ENCODE measurements at regions not wholly inside any gene's neighbourhood (a gene's known extent, or its start where the extent isn't known, plus 50 kb on each side); places are given as distances from the start of the nearest gene placed in this dataset.

- no peak for TF ChIP-seq POLR2AphosphoS5 (IDR thresholded peaks at IDR 0.05; ENCODE audit: low read depth)
- TF ChIP-seq, protein P1, sequence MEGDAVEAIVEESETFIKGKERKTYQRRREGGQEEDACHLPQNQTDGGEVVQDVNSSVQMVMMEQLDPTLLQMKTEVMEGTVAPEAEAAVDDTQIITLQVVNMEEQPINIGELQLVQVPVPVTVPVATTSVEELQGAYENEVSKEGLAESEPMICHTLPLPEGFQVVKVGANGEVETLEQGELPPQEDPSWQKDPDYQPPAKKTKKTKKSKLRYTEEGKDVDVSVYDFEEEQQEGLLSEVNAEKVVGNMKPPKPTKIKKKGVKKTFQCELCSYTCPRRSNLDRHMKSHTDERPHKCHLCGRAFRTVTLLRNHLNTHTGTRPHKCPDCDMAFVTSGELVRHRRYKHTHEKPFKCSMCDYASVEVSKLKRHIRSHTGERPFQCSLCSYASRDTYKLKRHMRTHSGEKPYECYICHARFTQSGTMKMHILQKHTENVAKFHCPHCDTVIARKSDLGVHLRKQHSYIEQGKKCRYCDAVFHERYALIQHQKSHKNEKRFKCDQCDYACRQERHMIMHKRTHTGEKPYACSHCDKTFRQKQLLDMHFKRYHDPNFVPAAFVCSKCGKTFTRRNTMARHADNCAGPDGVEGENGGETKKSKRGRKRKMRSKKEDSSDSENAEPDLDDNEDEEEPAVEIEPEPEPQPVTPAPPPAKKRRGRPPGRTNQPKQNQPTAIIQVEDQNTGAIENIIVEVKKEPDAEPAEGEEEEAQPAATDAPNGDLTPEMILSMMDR (IDR thresholded peaks at IDR 0.05; ENCODE audit: insufficient read depth, low read length) = no peak
- TF ChIP-seq, protein P2, sequence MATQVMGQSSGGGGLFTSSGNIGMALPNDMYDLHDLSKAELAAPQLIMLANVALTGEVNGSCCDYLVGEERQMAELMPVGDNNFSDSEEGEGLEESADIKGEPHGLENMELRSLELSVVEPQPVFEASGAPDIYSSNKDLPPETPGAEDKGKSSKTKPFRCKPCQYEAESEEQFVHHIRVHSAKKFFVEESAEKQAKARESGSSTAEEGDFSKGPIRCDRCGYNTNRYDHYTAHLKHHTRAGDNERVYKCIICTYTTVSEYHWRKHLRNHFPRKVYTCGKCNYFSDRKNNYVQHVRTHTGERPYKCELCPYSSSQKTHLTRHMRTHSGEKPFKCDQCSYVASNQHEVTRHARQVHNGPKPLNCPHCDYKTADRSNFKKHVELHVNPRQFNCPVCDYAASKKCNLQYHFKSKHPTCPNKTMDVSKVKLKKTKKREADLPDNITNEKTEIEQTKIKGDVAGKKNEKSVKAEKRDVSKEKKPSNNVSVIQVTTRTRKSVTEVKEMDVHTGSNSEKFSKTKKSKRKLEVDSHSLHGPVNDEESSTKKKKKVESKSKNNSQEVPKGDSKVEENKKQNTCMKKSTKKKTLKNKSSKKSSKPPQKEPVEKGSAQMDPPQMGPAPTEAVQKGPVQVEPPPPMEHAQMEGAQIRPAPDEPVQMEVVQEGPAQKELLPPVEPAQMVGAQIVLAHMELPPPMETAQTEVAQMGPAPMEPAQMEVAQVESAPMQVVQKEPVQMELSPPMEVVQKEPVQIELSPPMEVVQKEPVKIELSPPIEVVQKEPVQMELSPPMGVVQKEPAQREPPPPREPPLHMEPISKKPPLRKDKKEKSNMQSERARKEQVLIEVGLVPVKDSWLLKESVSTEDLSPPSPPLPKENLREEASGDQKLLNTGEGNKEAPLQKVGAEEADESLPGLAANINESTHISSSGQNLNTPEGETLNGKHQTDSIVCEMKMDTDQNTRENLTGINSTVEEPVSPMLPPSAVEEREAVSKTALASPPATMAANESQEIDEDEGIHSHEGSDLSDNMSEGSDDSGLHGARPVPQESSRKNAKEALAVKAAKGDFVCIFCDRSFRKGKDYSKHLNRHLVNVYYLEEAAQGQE (IDR thresholded peaks at IDR 0.05; ENCODE audit: insufficient replicate concordance, low read depth) = no peak
Observed at GRCh38 chr2:180692322-180692721, 288.1 kb upstream of the UBE2E3 start.
